SK-N-SH (cell line): ENCODE measurements at regions not wholly inside any gene's neighbourhood (a gene's known extent, or its start where the extent isn't known, plus 50 kb on each side); places are given as distances from the start of the nearest gene placed in this dataset.

ENCODE experiments used
- CTCF ChIA-PET: fragments of 300-600, 350-600 bp; formaldehyde crosslinking; extraction: SDS; loops from one replicate; lab custom pipeline; 2021; lab: Yijun Ruan, JAX
- POLR2A ChIA-PET: fragments of 350-600 bp; sonication (Branson Sonifier 250); formaldehyde crosslinking; extraction: SDS; loops from one replicate; lab custom pipeline; 2020; ENCODE audit warnings: antibody characterized with exemption, inconsistent platforms; lab: Yijun Ruan, JAX
- DNase-seq: peaks from one replicate; pipeline ENCODE4 v3.0.0; 2012
- H2AFZ ChIP-seq: fragments of 200-600 bp; sonication (generic); 2 replicates; pipeline ENCODE4 v1.8.1; 2016; ENCODE audit warnings: antibody characterized with exemption, mild to moderate bottlenecking, low read depth
- H3F3A ChIP-seq: fragments of 200-600 bp; sonication (generic); replicated peaks from 2 replicates; pipeline ENCODE3; 2016; ENCODE audit warnings: antibody characterized with exemption, mild to moderate bottlenecking; ENCODE audit not compliant: insufficient read depth
- H3K27ac ChIP-seq, 2 experiments: fragments of 200-500 bp in 1 of 2; fragments of 200-600 bp in 1 of 2; sonication (Bioruptor generic) in 1 of 2; sonication (generic), shearing (Covaris generic) in 1 of 2; 2 replicates each; pipeline versions ENCODE4 v1.5.1 to v1.6.1; 2014 to 2016; ENCODE audit warnings: low read depth in 2 of 2, inconsistent platforms in 1 of 2, low read length in 1 of 2, mild to moderate bottlenecking in 1 of 2, mixed read lengths in 1 of 2
- H3K27me3 ChIP-seq: fragments of 200-600 bp; sonication (generic), shearing (Covaris generic); 2 replicates; pipeline ENCODE4 v1.6.1; 2016; ENCODE audit warnings: mixed run types; ENCODE audit not compliant: insufficient read depth
- H3K36me3 ChIP-seq, 2 experiments: fragments of 200-500 bp in 1 of 2; fragments of 200-600 bp in 1 of 2; sonication (Bioruptor generic) in 1 of 2; sonication (generic) in 1 of 2; replicated peaks in 1 of 2; 2 replicates each; pipeline versions ENCODE3 to v1.5.1; 2014 to 2016; ENCODE audit warnings: low read length in 1 of 2, mild to moderate bottlenecking in 1 of 2; ENCODE audit not compliant: insufficient read depth in 2 of 2, control insufficient read depth in 1 of 2
- H3K4me1 ChIP-seq, 2 experiments: fragments of 200-500 bp in 1 of 2; fragments of 200-600 bp in 1 of 2; sonication (Bioruptor generic) in 1 of 2; sonication (generic), shearing (Covaris generic) in 1 of 2; 2 replicates each; pipeline versions ENCODE4 v1.5.1 to v1.6.1; 2014 to 2016; ENCODE audit warnings: low read depth in 1 of 2, low read length in 1 of 2, mixed run types in 1 of 2; ENCODE audit not compliant: insufficient read depth in 2 of 2, control insufficient read depth in 1 of 2
- H3K4me2 ChIP-seq: fragments of 200-600 bp; sonication (generic), shearing (Covaris generic); 2 replicates; pipeline ENCODE4 v1.6.1; 2017; ENCODE audit warnings: mixed run types
- H3K4me3 ChIP-seq, 2 experiments: fragments of 200-500 bp in 1 of 2; fragments of 200-600 bp in 1 of 2; sonication (Bioruptor generic) in 1 of 2; sonication (generic), shearing (Covaris generic) in 1 of 2; 2 replicates each; pipeline versions ENCODE4 v1.5.1 to v1.8.1; 2014 to 2016; ENCODE audit warnings: low read depth in 2 of 2, inconsistent platforms in 1 of 2, low read length in 1 of 2, mild to moderate bottlenecking in 1 of 2, mixed read lengths in 1 of 2, moderate library complexity in 1 of 2
- H3K79me2 ChIP-seq: fragments of 200-600 bp; sonication (generic); 2 replicates; pipeline ENCODE4 v1.8.1; 2017; ENCODE audit warnings: mild to moderate bottlenecking; ENCODE audit not compliant: insufficient read depth
- H3K9ac ChIP-seq: fragments of 200-600 bp; sonication (generic); 2 replicates; pipeline ENCODE4 v1.6.1; 2017; ENCODE audit warnings: mixed run types
- H3K9me2 ChIP-seq: fragments of 200-600 bp; sonication (generic); 2 replicates; pipeline ENCODE4 v1.6.1; 2017; ENCODE audit warnings: mixed run types
- H3K9me3 ChIP-seq: fragments of 200-600 bp; sonication (generic); 2 replicates; pipeline ENCODE4 v1.6.1; 2017; ENCODE audit warnings: mixed run types, mild to moderate bottlenecking, moderate library complexity
- H4K20me1 ChIP-seq: fragments of 200-600 bp; sonication (generic); 2 replicates; pipeline ENCODE4 v1.6.1; 2017; ENCODE audit warnings: mild to moderate bottlenecking, mixed run types; ENCODE audit not compliant: insufficient read depth
- CHD2 ChIP-seq: fragments of 150-350 bp; IDR thresholded peaks from 2 replicates; pipeline ENCODE4 v1.6.1; 2018; ENCODE audit warnings: low read length; ENCODE audit not compliant: partially characterized antibody
- EZH2phosphoT487 ChIP-seq: fragments of 200-600 bp; sonication (generic); IDR thresholded peaks from 2 replicates; pipeline ENCODE4 v1.6.1; 2017; ENCODE audit warnings: low read depth, mixed run types, mild to moderate bottlenecking, antibody characterized with exemption, moderate library complexity, borderline replicate concordance
- FOSL2 ChIP-seq: IDR thresholded peaks from 2 replicates; pipeline ENCODE4 v1.4.0; 2012; ENCODE audit warnings: low read depth, mild to moderate bottlenecking, moderate library complexity, borderline replicate concordance
- FOXJ3 ChIP-seq: sonication (generic); formaldehyde crosslinking; IDR thresholded peaks from 2 replicates; pipeline ENCODE4 v1.5.1; 2020; ENCODE audit warnings: mild to moderate bottlenecking, missing genetic modification reagents
- GATA2 ChIP-seq: sonication (generic); formaldehyde crosslinking; IDR thresholded peaks from 2 replicates; pipeline ENCODE4 v1.5.0; 2020; ENCODE audit warnings: mild to moderate bottlenecking, missing genetic modification reagents
- MEF2A ChIP-seq: IDR thresholded peaks from 2 replicates; pipeline ENCODE4 v1.4.0; 2012; ENCODE audit warnings: low read depth, borderline replicate concordance
- MXI1 ChIP-seq: IDR thresholded peaks from 2 replicates; pipeline ENCODE4 v1.6.1; 2012; ENCODE audit warnings: mild to moderate bottlenecking, low read depth, low read length, improper control_type of control experiment
- NFIC ChIP-seq: IDR thresholded peaks from 2 replicates; pipeline ENCODE4 v1.4.0; 2012; ENCODE audit warnings: borderline replicate concordance
- PBX3 ChIP-seq: IDR thresholded peaks from 2 replicates; pipeline ENCODE4; 2012
- POLR2AphosphoS5 ChIP-seq: IDR thresholded peaks from 2 replicates; pipeline ENCODE4 v1.6.1; 2012; ENCODE audit warnings: low read depth, low read length
- RAD21 ChIP-seq: IDR thresholded peaks from 2 replicates; pipeline ENCODE4 v1.6.1; 2012; ENCODE audit warnings: mild to moderate bottlenecking, low read length
- RCOR1 ChIP-seq: fragments of 150-350 bp; IDR thresholded peaks from 2 replicates; pipeline ENCODE4 v1.6.1; 2017; ENCODE audit warnings: antibody characterized with exemption, low read length
- RXRA ChIP-seq: IDR thresholded peaks from 2 replicates; pipeline ENCODE4 v1.4.0; 2012; ENCODE audit warnings: low read depth, mild to moderate bottlenecking, borderline replicate concordance
- SMC3 ChIP-seq: IDR thresholded peaks from 2 replicates; pipeline ENCODE4 v1.6.1; 2012; ENCODE audit warnings: low read depth, low read length, improper control_type of control experiment
- TCF12 ChIP-seq: IDR thresholded peaks from 2 replicates; pipeline ENCODE4 v1.4.0; 2012
- TEAD4 ChIP-seq: IDR thresholded peaks from 2 replicates; pipeline ENCODE4 v1.4.0; 2012; ENCODE audit warnings: mild to moderate bottlenecking, borderline replicate concordance; ENCODE audit not compliant: insufficient read depth
- YY1 ChIP-seq: IDR thresholded peaks from 2 replicates; pipeline ENCODE4 v1.4.0; 2012; ENCODE audit warnings: low read depth, mild to moderate bottlenecking
- ZBTB33 ChIP-seq: IDR thresholded peaks from 2 replicates; pipeline ENCODE4 v1.4.0; 2012; ENCODE audit warnings: low read depth, borderline replicate concordance
- WGBS: methylation state at CpG from one replicate; pipeline ENCODE4 v1.1.6; 2017; ENCODE audit warnings: low lambda C conversion rate; 5-methylcytosine and 5-hydroxymethylcytosine counted together
- TF ChIP-seq, protein P1 (sequence below): IDR thresholded peaks from 2 replicates; pipeline ENCODE4 v1.4.0; 2012; ENCODE audit warnings: low read depth
- TF ChIP-seq, protein P2 (sequence below): IDR thresholded peaks from 2 replicates; pipeline ENCODE4 v1.4.0; 2012; ENCODE audit warnings: low read depth, borderline replicate concordance
- TF ChIP-seq, protein P3 (sequence below): IDR thresholded peaks from 2 replicates; pipeline ENCODE4 v1.6.1; 2012; ENCODE audit warnings: mild to moderate bottlenecking, low read depth, low read length, moderate library complexity

GRCh38 chr2:4181062-4181461, 477.7 kb downstream of the DCDC2C start:
- no peaks in the 10 kb centered on the region for H4K20me1 ChIP-seq
- no peaks in the 10 kb centered on the region for H3F3A ChIP-seq
- no peaks in the 10 kb centered on the region for H3K36me3 ChIP-seq
- H3K4me1 ChIP-seq: no peaks in the 10 kb centered on the region
- TF ChIP-seq SMC3 (no peak), PBX3 (no peak), ZBTB33 (no peak), YY1 (no peak), FOSL2 (no peak), MEF2A (no peak), NFIC (no peak), GATA2 (CRISPR knock-in tag) (no peak), POLR2AphosphoS5 (no peak)
- TF ChIP-seq, protein P1, sequence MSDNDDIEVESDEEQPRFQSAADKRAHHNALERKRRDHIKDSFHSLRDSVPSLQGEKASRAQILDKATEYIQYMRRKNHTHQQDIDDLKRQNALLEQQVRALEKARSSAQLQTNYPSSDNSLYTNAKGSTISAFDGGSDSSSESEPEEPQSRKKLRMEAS: no peak
- TF ChIP-seq, protein P2, sequence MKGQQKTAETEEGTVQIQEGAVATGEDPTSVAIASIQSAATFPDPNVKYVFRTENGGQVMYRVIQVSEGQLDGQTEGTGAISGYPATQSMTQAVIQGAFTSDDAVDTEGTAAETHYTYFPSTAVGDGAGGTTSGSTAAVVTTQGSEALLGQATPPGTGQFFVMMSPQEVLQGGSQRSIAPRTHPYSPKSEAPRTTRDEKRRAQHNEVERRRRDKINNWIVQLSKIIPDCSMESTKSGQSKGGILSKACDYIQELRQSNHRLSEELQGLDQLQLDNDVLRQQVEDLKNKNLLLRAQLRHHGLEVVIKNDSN: no peak
- TF ChIP-seq, all 33 proteins: peak for 0
- Histone ChIP-seq H3K9me2 (no peaks in the 10 kb centered on the region; the same call in 1 of the 2 replicates), H3K9ac (no peak overlapping the region), H3K4me3 (no peak overlapping the region), H3K27ac (no peak overlapping the region), H2AFZ (no peak overlapping the region), H3K4me2 (no peak overlapping the region), H3K27me3 (no peaks in the 10 kb centered on the region), H3K9me3 (peaks cover 4% of the 10 kb centered on the region; the same call in 1 of the 2 replicates), H3K79me2 (no peaks in the 10 kb centered on the region)
- 19% methylated on average over 1 of the region's 1 CpG for WGBS
- CTCF ChIA-PET: interaction anchor here (1.2 kb wide), 1 partner anchor 14 kb away, joined by 4 read pairs; no protein-coding TSS in a partner anchor
- DNase-seq: no peak
- POLR2A ChIA-PET: no interaction called here

DNA sequence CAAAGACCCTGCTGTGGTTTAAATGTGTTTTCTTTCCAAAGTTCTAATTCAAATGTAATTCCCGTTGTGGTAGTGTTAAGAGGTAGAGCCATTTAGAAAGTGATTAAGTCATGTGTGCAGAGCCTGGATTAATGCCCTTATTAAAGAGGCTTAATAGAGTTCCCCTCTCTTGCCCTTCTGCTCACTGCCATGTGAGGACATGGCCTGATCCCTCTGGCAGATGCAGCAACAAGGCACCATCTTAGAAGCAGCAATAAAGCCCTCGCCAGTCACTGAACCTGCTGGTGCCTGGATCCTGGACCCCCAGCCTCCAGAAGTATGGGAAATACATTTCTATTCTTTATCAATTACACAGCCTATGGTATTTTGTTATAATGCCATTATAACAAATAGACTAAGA, 485.2 kb downstream of the DCDC2C start:
- Histone ChIP-seq H2AFZ (no peak overlapping the region), H4K20me1 (no peaks in the 10 kb centered on the region), H3K9me2 (no peaks in the 10 kb centered on the region), H3K9me3 (peaks cover 6% of the 10 kb centered on the region), H3K4me1 (no peaks in the 10 kb centered on the region), H3K9ac (no peak overlapping the region), H3K4me2 (no peak overlapping the region), H3K4me3 (no peak overlapping the region), H3K36me3 (no peaks in the 10 kb centered on the region), H3K27ac (no peak overlapping the region), H3K79me2 (no peaks in the 10 kb centered on the region), H3F3A (no peaks in the 10 kb centered on the region), H3K27me3 (no peaks in the 10 kb centered on the region)
- ChIA-PET POLR2A (no interaction called here), CTCF (no interaction called here)
- DNase-seq: no peak
- WGBS: 0% methylated on average over 2 of the region's 2 CpGs
- TF ChIP-seq MXI1 (no peak), RCOR1 (no peak), CHD2 (no peak), EZH2phosphoT487 (no peak), RAD21 (no peak), YY1 (no peak), RXRA (no peak), TCF12 (no peak), NFIC (no peak), TEAD4 (no peak), FOXJ3 (CRISPR knock-in tag) (no peak)
- TF ChIP-seq, protein P3, sequence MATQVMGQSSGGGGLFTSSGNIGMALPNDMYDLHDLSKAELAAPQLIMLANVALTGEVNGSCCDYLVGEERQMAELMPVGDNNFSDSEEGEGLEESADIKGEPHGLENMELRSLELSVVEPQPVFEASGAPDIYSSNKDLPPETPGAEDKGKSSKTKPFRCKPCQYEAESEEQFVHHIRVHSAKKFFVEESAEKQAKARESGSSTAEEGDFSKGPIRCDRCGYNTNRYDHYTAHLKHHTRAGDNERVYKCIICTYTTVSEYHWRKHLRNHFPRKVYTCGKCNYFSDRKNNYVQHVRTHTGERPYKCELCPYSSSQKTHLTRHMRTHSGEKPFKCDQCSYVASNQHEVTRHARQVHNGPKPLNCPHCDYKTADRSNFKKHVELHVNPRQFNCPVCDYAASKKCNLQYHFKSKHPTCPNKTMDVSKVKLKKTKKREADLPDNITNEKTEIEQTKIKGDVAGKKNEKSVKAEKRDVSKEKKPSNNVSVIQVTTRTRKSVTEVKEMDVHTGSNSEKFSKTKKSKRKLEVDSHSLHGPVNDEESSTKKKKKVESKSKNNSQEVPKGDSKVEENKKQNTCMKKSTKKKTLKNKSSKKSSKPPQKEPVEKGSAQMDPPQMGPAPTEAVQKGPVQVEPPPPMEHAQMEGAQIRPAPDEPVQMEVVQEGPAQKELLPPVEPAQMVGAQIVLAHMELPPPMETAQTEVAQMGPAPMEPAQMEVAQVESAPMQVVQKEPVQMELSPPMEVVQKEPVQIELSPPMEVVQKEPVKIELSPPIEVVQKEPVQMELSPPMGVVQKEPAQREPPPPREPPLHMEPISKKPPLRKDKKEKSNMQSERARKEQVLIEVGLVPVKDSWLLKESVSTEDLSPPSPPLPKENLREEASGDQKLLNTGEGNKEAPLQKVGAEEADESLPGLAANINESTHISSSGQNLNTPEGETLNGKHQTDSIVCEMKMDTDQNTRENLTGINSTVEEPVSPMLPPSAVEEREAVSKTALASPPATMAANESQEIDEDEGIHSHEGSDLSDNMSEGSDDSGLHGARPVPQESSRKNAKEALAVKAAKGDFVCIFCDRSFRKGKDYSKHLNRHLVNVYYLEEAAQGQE: no peak
